ENCODE measurements at regions not wholly inside any gene's neighbourhood (a gene's known extent, or its start where the extent isn't known, plus 50 kb on each side); places are given as distances from the start of the nearest gene placed in this dataset.

GRCh38 chr15:98525661-98526001, 122.7 kb upstream of the IGF1R start:
- TF ChIP-seq CTCF (IDR thresholded peaks at IDR 0.05; ENCODE audit: low read depth, low read length, poor library complexity, severe bottlenecking): no peak
- TF ChIP-seq EZH2phosphoT487 (IDR thresholded peaks at IDR 0.05; ENCODE audit: borderline replicate concordance, low read length): no peak

Measured in DOHH2 (cell line).